HG03575 (cell line): ENCODE measurements at regions not wholly inside any gene's neighbourhood (a gene's known extent, or its start where the extent isn't known, plus 50 kb on each side); places are given as distances from the start of the nearest gene placed in this dataset.

Experiments used
- ATAC-seq: cut with Tn5 transposase; IDR thresholded peaks from one replicate; pipeline ENCODE4 v1.9.1; 2021; ENCODE audit not compliant: unreplicated experiment, insufficient number of reproducible peaks, low FRiP score; ENCODE audit errors: extremely low read depth

DNA sequence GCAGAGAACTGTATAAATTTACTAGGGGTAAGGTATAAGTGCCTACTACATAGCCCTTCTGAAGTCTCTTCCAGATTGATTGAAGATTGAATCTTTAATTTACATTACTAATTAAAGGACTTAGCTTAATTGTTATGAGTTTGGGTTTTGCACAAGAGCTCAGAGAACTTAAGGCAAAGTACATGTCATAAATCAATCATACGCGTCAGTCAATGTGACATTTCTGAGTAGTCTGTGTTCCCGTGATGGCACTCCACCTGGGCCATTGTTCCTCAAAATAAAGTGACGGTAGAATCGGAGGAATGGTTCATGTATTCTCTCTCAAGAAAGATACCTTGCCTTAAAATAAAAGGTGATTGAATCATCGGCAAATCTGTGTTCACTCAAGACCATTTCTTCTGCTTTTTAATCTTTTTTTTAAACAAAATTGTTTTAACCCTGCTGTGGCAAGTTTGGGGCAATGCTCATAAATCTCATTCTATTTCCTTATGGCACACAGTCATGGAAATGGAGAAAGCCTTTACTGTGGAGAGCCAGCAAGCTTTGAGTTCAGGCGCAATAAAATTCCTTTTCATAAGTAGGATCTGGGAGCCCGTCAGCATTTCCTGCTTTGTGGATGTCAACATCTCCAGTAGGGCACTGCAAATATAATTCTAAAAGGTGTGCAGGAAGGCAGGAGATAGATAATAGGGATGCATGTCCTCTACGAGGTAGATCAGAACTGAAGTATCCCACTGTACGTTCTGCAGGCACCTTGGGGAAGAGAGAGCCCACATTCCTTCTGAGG lies 427.4 kb downstream of the GATA3 start:
- no peak for ATAC-seq

DNA sequence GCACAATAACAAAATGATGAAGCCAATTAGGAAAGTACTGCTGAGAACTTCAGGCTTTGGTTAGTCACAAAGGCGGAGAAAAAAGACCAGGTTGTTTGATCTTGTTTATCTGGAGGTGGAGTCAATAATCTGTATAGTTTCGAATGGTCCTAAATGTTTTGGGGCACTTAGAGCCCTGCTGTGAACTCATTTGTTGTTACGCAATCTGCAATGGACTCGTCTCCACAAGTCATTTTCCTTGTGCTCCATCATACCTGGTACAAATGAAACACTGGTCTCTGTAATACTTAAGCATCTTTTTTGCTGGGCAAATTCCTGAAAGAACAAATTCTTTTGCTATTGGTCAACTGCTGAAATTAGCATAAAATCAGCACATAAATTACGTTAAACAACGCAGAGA lies 430.5 kb downstream of the GATA3 start:
- no peak for ATAC-seq

DNA sequence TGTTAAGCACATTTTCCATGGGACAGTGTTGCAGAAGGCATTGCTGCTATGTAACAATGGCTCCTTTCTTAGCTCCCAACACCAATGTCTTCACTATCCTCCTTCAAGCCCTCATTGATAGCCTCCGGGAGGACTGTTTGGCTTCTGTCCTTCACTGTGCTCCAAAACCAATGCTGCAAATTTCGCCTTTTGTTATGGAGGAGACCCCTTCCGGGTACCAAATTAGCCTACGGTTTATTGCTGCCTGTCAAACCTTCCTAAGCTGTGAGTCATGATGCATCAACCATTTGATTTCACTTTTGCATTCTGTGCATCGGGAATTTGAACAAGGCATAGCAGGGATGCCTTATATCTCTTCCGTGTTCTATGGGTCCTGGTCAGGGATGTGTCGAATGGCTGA lies 432.9 kb downstream of the GATA3 start:
- no peak for ATAC-seq

DNA sequence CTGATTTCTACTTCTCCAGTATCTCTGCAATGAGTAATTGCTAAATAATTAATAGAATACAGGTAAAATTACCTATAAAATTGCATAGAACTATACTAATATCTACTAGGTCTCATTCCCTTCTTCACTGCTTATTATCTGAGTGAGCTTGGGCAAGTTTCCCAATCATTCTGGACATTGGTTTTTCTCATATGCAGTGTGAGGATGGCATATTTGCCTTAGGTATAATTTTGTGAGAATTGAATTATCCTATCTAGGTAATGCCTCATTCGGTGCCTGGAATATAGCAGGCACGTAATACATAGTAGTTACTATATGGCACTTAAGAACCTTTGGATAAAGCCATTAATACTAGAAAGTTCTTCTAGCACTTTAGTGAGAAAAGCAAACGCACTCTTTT lies 434.7 kb downstream of the GATA3 start:
- ATAC-seq, result no peak

DNA sequence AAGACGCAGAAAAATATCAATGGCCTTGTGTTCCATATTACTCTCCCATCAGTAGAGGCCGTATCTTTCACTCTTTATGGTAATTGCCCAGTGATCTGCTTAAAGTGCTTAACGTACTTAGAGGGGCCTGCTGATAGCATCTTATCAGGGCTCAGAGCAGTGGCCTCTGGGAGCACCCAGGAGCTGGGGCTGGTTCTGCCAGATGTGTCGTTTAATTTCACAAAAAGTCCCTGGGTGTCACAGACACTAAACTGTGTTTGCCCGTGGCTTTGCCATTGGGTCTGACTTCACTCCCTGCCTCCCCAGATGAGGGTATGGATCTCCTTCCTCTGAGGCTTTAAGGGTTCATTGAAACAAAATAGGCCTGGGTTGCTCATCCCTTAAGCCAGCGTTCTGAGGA lies 435.3 kb downstream of the GATA3 start:
- ATAC-seq, result no peak

DNA sequence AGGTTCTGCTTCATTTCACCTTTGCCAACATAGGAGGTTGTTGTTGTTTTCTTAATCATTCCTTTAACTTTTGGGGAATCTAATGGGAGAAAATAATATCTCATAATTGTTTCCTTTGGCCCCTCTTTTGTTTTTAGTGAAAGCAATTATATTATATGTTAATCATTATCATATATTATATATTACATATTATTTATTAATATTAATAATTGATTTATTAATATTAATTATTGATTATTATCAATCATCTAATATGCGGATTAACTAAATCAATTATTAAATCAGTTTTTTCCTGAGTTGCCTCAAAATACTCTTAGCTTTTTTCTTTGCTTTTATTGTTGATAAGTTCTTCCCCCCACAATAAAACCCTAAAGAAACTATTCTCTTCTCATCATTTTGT lies 443.8 kb downstream of the GATA3 start:
- no peak for ATAC-seq

DNA sequence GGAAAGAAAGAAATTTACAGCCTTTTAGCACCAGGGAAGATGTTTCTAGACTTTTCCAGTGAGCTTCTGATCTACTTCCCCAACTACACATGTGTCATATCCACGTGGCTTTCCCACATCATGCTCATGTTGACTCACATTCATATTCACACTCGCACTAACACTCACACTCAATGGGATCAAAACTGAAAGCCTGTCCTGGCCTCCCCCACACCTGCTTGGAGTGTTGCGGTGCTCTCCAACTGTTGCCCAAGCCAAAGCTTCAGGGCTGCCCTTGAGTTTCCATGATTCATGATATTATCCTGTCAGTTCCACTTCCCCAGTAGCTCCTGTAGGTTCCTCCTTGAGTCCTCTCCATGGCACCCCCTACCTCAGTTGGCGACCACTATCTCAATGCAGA lies 444.4 kb downstream of the GATA3 start:
- ATAC-seq, result no peak

DNA sequence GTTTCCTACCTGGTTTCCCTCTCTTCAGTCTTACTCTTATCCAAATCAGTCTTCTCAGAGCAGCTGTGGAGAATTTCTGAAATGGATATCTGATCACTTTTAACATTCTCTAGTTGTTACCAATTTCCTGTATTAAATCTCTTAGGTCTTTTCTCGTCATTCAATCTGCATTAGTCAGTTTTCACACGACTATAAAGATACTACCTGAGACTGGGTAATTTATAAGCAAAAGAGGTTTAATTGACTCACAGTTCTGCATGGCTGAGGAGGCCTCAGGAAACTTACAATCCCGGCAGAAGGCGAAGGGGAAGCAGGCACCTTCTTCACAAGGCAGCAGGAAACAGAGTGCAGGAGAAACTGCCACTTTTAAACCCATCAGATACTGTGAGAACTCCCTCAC lies 444.8 kb downstream of the GATA3 start:
- no peak for ATAC-seq

DNA sequence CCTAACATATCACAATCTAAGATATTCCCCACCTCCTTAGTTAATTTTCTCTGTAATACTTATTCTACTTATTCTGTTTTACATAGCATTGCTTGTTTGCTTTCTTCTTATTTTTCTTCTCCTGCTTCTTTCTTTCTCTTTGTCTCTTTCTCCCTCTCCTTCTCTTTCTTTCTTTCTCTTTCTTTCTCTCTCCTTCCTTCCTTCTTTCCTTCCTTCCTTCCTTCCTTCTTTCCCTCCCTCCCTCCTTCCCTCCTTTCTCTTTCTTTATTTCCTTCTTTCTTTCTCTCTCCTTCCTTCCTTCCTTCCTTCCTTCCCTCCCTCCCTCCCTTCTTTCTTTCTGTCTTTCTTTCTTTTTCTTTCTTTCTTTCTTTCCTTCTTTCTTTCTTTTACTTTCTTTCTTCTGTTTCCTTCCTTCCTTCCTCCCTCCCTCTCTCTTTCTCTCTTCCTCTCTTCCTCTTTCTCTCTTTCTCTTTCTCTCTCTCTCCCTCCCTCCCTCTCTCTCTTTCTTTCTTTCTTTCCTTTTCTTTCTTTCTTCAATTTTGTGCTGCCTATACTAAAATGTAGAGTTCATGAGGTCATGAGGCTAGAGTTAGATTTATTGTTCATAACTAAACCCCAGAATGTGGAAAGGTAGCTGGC lies 445.4 kb downstream of the GATA3 start:
- no peak for ATAC-seq

DNA sequence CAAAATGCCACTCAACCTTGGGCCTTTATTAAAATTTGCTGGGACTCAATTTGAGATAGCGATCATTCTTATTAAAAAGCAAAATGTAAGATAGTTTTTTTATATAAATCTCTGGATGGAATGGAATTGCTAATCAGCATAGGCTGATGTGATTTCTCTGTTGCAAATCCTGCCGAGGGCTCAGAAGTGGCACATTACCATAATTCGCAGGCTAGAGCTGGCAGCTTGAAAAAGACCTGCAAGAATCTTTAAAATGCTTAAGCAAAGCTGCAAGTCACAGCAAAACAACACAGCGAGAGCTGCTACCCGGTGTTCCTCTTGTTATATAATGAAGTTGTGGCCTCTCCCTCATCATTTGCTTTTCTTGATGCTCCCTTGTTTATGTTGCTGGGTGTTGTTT lies 448.1 kb downstream of the GATA3 start:
- no peak for ATAC-seq

DNA sequence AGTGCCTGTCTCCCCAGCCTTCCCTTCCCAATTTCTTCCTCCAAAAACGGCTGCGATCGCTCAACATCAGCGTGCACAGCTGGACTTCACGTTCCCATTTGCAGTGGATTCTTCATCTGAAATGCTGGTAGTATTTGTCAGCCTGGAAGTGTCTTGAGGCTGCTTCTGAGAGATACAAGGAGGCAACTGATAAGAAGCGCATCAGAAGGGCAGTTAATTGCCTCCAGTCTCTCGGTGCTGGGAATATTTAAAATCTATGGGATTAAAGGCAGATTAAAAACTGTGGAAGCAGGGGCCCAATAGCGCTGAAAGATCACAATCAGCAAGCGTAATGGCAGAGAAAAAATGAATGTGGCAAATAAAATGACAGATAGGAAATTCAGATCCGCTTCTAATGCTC lies 450.0 kb downstream of the GATA3 start:
- ATAC-seq, result no peak

DNA sequence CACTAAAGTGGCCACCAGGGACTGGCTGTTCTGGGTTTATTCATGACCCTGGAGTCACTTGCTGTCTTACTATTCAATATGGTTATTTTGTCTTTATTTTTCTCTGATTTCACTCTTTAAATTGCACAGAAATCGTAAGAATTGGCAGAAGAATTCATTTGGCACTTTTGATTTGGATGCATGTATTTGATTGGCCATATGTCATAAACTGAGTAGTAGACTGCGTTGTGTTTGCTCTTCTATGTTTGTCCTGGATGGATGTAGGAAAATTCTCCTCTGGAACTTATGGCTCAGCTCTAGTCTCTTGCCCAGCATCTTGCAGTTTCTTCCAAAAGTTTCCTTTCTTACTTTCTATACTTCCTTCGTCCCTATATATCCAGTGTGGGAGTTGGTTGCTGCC lies 452.7 kb downstream of the GATA3 start:
- ATAC-seq, result no peak

DNA sequence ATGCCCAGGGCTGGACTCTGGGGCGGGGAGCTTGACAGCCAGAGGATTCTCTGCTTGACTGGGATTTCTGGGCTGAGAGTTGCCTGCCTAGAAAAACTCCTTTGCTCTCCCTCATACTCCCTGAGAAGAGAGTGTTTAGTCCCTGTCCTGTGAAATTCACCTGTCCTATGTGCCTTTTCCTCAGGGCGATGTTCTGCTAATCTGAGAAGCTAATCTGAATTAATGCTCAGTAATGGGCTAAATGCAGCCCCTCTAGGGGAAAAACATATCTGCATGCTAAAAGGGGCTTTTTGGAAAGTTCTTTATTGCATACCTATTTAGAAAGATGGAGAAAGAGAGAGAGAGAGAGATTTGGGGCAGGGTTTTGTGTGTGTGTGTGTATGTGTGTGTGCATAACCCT lies 454.4 kb downstream of the GATA3 start:
- no peak for ATAC-seq

DNA sequence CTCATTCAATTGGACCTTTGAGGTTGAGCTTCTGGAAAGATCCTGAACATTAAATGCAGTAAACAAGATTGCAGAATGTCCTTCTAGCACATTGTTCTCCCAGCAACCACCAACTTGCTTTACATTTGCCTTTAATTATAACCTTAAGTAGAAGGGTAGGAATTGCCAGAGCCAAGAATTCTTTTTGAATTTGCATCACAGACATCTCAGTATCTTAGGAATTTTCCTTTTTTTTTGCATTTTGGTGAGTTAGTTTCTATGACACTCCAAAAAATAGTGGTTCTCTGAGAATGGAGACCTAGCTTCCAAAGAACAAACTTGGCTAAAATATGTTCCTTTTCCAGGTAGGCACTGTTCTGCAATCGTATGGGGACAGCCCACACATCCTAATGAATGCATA lies 456.0 kb downstream of the GATA3 start:
- ATAC-seq, result no peak

DNA sequence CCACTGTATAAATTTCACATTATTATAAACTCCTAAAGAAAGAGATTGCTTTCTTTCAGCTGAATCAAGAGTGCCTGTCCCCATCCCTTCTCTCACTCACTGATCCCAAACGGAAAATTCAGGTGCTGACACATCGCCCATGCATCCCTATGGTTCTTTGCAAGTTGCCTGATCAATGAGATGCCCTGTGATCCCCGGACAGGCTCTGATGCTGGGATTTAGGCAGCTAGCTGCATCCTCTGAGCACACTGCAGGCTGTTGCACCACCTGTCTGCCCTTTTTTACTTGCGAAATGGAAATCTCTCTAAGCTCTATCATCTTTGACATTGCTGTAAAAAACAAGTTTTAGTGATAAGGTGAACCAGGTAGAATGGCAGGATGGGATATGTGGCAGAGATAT lies 456.5 kb downstream of the GATA3 start:
- ATAC-seq, result no peak

DNA sequence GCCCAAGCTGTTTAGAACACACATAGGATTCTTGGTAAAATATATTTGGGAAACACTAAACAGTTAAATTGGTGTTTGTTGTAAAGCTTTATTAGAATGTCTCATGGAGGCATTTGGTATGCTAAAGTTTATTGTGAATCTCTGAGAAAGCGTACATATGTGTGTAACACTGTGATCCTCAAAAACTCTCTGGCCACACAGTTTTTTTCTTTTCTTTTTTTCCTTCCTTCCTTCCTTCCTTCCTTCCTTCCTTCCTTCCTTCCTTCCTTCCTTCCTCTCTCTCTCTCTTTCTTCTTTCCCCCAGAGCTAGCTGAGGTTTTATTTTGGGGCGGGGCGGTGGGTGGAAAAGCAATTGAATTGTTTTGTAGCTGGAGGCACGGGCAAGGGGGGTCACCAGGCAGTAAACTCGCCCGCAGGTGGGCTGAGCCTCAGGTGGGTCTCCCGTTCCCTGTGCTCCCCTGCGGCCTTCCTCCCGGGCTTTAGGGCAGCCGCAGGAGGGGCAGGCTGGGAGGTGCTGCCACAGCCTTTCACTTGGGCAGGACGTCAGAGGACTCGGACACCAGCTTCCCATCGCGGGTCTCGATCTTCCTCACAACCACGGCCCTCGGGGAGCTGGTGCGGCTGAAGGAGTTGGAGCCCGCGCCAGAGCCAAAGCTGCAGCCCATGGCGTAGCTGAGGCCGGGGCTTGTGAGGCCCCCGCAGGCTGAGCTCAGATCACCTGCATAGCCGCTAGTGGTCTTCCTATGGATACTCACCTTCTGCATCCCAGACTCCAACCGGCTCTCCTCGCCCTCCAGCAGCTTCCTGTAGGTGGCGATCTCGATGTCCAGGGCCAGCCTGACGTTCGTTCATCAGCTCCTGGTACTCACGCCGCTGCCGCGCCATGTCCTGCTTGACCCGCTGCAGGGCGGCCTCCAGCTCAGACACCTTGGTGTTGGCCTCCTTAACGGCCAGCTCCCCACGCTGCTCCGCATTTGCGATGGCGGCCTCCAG lies 459.0 kb downstream of the GATA3 start:
- ATAC-seq, result no peak

DNA sequence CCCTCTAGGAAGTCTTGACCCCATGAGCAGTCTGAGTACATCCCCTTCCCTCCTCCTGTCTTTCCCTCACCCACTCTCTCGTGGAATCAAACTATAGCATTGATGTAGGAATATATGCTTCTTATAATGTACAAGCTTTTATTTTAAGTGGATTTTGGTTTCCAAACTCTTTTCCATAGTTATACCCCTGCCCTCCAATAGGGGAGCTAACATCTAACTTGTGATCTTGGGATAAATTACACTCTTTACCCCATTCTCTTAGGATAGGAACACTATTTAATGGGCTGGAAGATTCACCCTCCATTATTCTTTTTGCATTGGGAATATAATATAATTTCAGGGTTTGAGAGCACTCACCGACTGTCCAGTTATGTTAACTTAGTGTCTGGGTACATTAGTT lies 465.9 kb downstream of the GATA3 start:
- no peak for ATAC-seq

DNA sequence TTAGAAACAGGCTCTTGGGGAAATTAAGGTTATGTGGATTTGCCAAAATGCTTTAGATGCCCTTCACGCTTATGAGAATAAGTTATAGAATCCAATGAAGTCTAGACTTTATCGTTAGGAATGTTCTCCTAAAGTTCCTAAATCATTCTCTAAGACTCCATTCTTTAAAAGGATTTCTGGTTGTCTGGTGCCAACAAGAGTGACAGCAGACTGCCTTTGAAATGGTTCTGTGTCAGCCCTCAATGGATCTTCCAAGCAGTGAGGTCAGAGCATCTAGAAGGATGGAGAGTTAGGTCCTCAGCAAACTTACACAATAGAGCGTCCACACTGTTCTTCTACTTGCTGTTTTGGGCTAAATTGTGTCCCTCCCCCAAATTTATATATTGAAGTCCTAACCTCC lies 473.3 kb downstream of the GATA3 start:
- no peak for ATAC-seq

DNA sequence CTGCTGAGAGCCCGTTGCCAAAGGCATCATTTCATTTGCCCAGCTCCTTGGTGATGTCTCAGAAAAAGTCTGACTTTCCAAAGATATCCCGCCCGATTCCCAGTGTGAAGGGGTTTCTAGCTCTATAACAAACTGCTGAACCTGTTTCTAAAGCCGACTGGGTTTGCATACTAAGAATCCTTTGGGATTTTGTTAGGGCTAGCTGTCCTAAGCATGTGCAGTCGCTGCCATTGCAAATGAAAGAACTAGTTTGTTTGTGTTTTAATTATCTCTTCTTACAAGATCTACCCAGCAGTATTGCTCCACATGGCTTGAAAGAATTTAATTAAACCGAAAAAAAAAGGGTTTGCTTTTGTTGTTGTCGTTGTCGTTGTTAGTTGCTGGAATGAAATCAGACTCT lies 476.6 kb downstream of the GATA3 start:
- no peak for ATAC-seq

DNA sequence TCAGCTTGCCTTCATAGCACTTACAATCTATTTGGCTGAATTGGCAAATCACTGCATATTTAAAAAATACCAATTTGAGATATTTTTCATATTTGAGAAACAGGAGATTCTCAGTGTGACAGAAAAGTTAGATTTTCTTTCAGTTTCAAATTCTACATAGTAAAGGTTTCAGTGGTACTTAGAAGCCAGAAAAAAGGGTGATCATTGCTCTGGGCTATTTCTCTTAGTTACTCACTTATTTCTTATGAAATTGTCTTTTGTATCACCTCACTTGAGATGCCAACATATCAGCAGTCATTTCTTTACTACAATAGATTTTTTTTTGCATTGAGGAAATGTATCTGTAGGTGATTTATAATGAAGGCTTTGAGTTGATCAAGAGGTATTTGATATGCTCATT lies 478.2 kb downstream of the GATA3 start:
- no peak for ATAC-seq
